ENCODE measurements at regions not wholly inside any gene's neighbourhood (a gene's known extent, or its start where the extent isn't known, plus 50 kb on each side); places are given as distances from the start of the nearest gene placed in this dataset.

- DNase-seq (ENCODE audit: low read depth, low spot score), result no peak
Measured at GRCh38 chr18:72601481-72601880, 57.3 kb upstream of the CBLN2 start.
